PC-9 (cell line): ENCODE measurements at regions not wholly inside any gene's neighbourhood (a gene's known extent, or its start where the extent isn't known, plus 50 kb on each side); places are given as distances from the start of the nearest gene placed in this dataset.

Experiments used
- EZH2 ChIP-seq: fragments of 200-600 bp; sonication (generic); IDR thresholded peaks from 2 replicates; pipeline ENCODE4 v1.8.0; 2017; ENCODE audit warnings: antibody characterized with exemption, low read depth
- TF ChIP-seq, protein P1 (sequence below): fragments of 200-600 bp; sonication (generic); conservative IDR thresholded peaks from 2 replicates; pipeline ENCODE4 v1.6.1; 2017; ENCODE audit warnings: mixed run types, antibody characterized with exemption, mild to moderate bottlenecking, moderate library complexity

DNA sequence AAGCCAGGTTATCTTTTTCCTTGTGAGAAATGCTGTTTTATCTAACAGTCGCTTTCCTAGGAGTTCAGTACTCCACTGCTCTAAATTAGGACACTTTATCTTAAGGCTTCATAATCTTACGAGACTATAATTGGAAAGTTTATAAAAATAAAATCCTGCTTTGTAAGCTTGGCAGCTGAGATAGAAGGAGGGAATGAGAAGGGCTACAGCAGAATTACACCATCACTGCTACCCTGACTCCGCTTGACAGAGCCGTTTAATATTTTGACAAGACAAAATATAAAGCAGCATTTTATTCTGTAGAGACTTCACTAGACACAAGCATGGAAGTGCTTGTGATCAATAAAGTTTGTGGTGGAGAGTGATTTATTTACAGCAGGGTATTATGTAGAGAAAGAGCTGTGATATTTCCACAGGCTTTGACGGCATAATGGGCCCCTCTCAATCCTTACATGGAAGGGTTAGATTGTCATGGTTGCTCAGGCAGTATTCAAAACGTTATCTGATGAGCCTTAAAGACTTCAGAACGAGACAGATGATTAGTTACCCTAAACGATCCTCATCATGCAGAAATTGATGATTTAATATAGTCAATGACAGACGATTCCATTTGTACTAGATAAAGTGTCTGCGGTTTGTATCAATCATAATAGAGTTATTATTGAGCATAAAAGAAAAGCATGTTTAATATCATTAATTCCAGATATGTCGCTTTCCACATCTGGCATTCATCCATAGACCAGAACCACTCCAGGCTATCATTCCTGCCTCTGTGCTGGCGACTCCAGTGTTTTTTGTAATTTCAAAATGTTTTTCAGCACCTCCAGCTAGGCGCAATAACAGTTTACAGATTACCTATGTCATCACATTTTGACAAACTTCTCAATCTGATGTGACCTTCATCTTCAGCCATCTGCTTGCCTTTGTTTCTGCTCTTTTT, 242.2 kb downstream of the FIGN start:
- TF ChIP-seq, protein P1, sequence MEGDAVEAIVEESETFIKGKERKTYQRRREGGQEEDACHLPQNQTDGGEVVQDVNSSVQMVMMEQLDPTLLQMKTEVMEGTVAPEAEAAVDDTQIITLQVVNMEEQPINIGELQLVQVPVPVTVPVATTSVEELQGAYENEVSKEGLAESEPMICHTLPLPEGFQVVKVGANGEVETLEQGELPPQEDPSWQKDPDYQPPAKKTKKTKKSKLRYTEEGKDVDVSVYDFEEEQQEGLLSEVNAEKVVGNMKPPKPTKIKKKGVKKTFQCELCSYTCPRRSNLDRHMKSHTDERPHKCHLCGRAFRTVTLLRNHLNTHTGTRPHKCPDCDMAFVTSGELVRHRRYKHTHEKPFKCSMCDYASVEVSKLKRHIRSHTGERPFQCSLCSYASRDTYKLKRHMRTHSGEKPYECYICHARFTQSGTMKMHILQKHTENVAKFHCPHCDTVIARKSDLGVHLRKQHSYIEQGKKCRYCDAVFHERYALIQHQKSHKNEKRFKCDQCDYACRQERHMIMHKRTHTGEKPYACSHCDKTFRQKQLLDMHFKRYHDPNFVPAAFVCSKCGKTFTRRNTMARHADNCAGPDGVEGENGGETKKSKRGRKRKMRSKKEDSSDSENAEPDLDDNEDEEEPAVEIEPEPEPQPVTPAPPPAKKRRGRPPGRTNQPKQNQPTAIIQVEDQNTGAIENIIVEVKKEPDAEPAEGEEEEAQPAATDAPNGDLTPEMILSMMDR = no peak
- TF ChIP-seq EZH2 = no peak
